ENCODE measurements at regions not wholly inside any gene's neighbourhood (a gene's known extent, or its start where the extent isn't known, plus 50 kb on each side); places are given as distances from the start of the nearest gene placed in this dataset.

GRCh38 chr17:36717088-36717487 is 115.7 kb downstream of the MRM1 start:
- intact Hi-C loops (cut with DNase I; ENCODE audit: low total_unique reads), result no loop called here

GRCh38 chr17:36720131-36720530 is 118.7 kb downstream of the MRM1 start:
- H3K4me3 ChIP-seq (ENCODE audit: low read depth, poor library complexity, severe bottlenecking), result no peak overlapping the region
- TF ChIP-seq POLR2A (IDR thresholded peaks at IDR 0.05) (no peak), CTCF (IDR thresholded peaks at IDR 0.05) (no peak)
- no peak for DNase-seq (ENCODE audit: low spot score in 2 of 2)
- WGBS, 2 donors, result 74 to 83% methylated on average over 4 of the region's 4 CpGs
- intact Hi-C loops (cut with DNase I; ENCODE audit: low total_unique reads), result no loop called here

More at GRCh38 chr17:36717088-36717487, 115.7 kb downstream of the MRM1 start:
- H3K4me3 ChIP-seq (ENCODE audit: low read depth, poor library complexity, severe bottlenecking), result no peak overlapping the region
- 83 to 86% methylated on average over 3 of the region's 3 CpGs for WGBS, 2 donors
- no peak for DNase-seq (ENCODE audit: low spot score in 2 of 2)
- TF ChIP-seq CTCF (IDR thresholded peaks at IDR 0.05), result no peak
- no peak for TF ChIP-seq POLR2A (IDR thresholded peaks at IDR 0.05)

GRCh38 chr17:36721560-36722120 is 120.3 kb downstream of the MRM1 start:
- TF ChIP-seq CTCF (IDR thresholded peaks at IDR 0.05), result no peak
- no peak for TF ChIP-seq POLR2A (IDR thresholded peaks at IDR 0.05)
- intact Hi-C loops (cut with DNase I; ENCODE audit: low total_unique reads), result no loop called here
- no peak for DNase-seq (ENCODE audit: low spot score in 2 of 2)
- WGBS, 2 donors, result 28 to 35% methylated on average over 8 of the region's 8 CpGs
- no peak overlapping the region for H3K4me3 ChIP-seq (ENCODE audit: low read depth, poor library complexity, severe bottlenecking)

GRCh38 chr17:36722121-36722902 is 120.9 kb downstream of the MRM1 start:
- 3 to 10% methylated on average over 27 to 49 of the region's 49 CpGs for WGBS, 2 donors
- TF ChIP-seq CTCF (IDR thresholded peaks at IDR 0.05) (no peak), POLR2A (IDR thresholded peaks at IDR 0.05) (no peak)
- no peak for DNase-seq (ENCODE audit: low spot score in 2 of 2)
- intact Hi-C loops (cut with DNase I; ENCODE audit: low total_unique reads), result no loop called here
- no peak overlapping the region for H3K4me3 ChIP-seq (ENCODE audit: low read depth, poor library complexity, severe bottlenecking)

- TF ChIP-seq POLR2A (IDR thresholded peaks at IDR 0.05) (no peak), CTCF (IDR thresholded peaks at IDR 0.05) (no peak)
- intact Hi-C loops (cut with DNase I; ENCODE audit: low total_unique reads), result no loop called here
- 71 to 77% methylated on average over 5 to 6 of the region's 6 CpGs for WGBS, 2 donors
- no peak overlapping the region for H3K4me3 ChIP-seq (ENCODE audit: low read depth, poor library complexity, severe bottlenecking)
- DNase-seq (ENCODE audit: low spot score in 2 of 2), result no peak
Observed at GRCh38 chr17:36722903-36723263, 121.5 kb downstream of the MRM1 start.
